ENCODE measurements at regions not wholly inside any gene's neighbourhood (a gene's known extent, or its start where the extent isn't known, plus 50 kb on each side); places are given as distances from the start of the nearest gene placed in this dataset.

- H3K9me3 ChIP-seq (replicated peaks; ENCODE audit: insufficient read depth, low read length): no peaks in the 10 kb centered on the region
- TF ChIP-seq EZH2phosphoT487 (IDR thresholded peaks at IDR 0.05; ENCODE audit: low read length): no peak
- TF ChIP-seq CTCF (IDR thresholded peaks at IDR 0.05; ENCODE audit: low read length): no peak
- no peak for TF ChIP-seq EZH2 (optimal IDR thresholded peaks at IDR 0.05; ENCODE audit: low read depth, low read length)
Measured at GRCh38 chr22:27656970-27657369, 144.6 kb downstream of the MN1 start.

GRCh38 chr22:27660306-27660705 is 141.2 kb downstream of the MN1 start:
- H3K79me2 ChIP-seq (ENCODE audit: low read length): no peaks in the 10 kb centered on the region
- TF ChIP-seq CTCF (IDR thresholded peaks at IDR 0.05; ENCODE audit: low read length): no peak
- no peak for TF ChIP-seq EZH2 (optimal IDR thresholded peaks at IDR 0.05; ENCODE audit: low read depth, low read length)
- no peak for TF ChIP-seq EZH2phosphoT487 (IDR thresholded peaks at IDR 0.05; ENCODE audit: low read length)
- no peak overlapping the region for H3K4me2 ChIP-seq (ENCODE audit: low read depth, low read length)
- H3F3A ChIP-seq (ENCODE audit: insufficient read depth, low read length): no peaks in the 10 kb centered on the region
- H3K27me3 ChIP-seq (replicated peaks; ENCODE audit: insufficient read depth, low read length): peaks cover 43% of the 10 kb centered on the region
- H3K9me3 ChIP-seq (replicated peaks; ENCODE audit: insufficient read depth, low read length): no peaks in the 10 kb centered on the region
- H3K27ac ChIP-seq (ENCODE audit: low read length): no peak overlapping the region
- no peak overlapping the region for H3K4me3 ChIP-seq (ENCODE audit: low read length)
- H3K36me3 ChIP-seq (replicated peaks; ENCODE audit: insufficient read depth, low read length): no peaks in the 10 kb centered on the region
- no peaks in the 10 kb centered on the region for H3K4me1 ChIP-seq (ENCODE audit: low read length)
- H3K9me2 ChIP-seq (replicated peaks; ENCODE audit: insufficient read depth, low read length): no peaks in the 10 kb centered on the region
- H4K20me1 ChIP-seq (ENCODE audit: insufficient read depth, low read length): no peaks in the 10 kb centered on the region
- no peak for DNase-seq
- no peak overlapping the region for H3K9ac ChIP-seq (ENCODE audit: low read length)
- no peak overlapping the region for H2AFZ ChIP-seq (ENCODE audit: low read length)

More at GRCh38 chr22:27656970-27657369, 144.6 kb downstream of the MN1 start:
- Histone ChIP-seq H3K4me2 (ENCODE audit: low read depth, low read length) (no peak overlapping the region), H3K4me1 (ENCODE audit: low read length) (no peaks in the 10 kb centered on the region), H3K9me2 (replicated peaks; ENCODE audit: insufficient read depth, low read length) (no peaks in the 10 kb centered on the region), H3K27me3 (replicated peaks; ENCODE audit: insufficient read depth, low read length) (peaks cover 28% of the 10 kb centered on the region), H3K9ac (ENCODE audit: low read length) (no peak overlapping the region), H3K27ac (ENCODE audit: low read length) (no peak overlapping the region), H4K20me1 (ENCODE audit: insufficient read depth, low read length) (no peaks in the 10 kb centered on the region), H3K79me2 (ENCODE audit: low read length) (no peaks in the 10 kb centered on the region), H2AFZ (ENCODE audit: low read length) (no peak overlapping the region), H3F3A (ENCODE audit: insufficient read depth, low read length) (no peaks in the 10 kb centered on the region), H3K36me3 (replicated peaks; ENCODE audit: insufficient read depth, low read length) (no peaks in the 10 kb centered on the region), H3K4me3 (ENCODE audit: low read length) (no peak overlapping the region)
- no peak for DNase-seq

DNA sequence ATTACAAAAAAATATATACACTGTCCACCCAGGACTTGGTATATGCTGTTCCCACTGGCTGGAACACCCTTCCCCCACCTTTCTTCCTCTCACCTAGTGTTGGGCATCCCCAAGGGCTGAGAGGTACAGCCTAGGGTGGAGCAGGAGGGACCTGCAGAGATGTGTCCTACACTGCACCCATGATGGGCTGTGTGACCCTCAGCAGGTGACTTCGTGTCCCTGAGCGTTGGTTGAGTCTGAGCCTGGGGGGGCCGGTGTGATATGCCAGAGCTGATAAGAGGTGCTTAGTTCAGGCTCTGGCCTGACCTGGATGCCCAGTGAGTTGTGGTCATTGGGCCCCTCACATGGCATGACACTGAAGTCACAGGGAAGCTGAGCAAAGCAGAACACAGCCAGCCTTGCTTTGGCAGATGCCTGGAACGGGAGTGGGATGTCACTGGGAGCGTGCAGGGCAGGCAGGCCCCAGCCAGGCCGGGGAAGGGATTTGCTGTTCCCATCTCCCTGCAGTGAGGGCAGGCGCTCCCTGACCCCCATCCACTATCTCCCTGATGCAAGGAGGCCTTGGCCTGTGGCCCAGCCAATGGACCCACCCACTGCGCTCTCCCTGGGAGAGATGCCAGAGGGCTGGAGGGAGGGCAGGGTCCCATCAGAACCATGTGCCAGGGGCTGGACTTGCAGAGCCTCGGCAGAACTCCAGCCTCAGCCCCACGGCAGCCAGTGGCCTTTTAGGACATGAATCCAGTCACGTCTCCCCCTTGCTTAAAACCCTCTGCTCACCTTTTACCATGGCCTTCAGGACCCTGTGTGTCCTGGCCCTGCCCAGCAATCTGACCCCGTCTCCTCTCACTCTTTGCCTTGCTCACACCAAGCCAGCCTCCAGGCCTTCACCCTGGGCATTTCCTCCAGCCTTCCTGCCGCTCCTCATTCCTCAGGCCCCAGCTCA is 138.9 kb downstream of the MN1 start:
- H2AFZ ChIP-seq (ENCODE audit: low read length): no peak overlapping the region
- no peaks in the 10 kb centered on the region for H3K79me2 ChIP-seq (ENCODE audit: low read length)
- no peaks in the 10 kb centered on the region for H3K9me3 ChIP-seq (replicated peaks; ENCODE audit: insufficient read depth, low read length)
- peaks cover 53% of the 10 kb centered on the region for H3K27me3 ChIP-seq (replicated peaks; ENCODE audit: insufficient read depth, low read length)
- no peak for TF ChIP-seq EZH2phosphoT487 (IDR thresholded peaks at IDR 0.05; ENCODE audit: low read length)
- TF ChIP-seq EZH2 (optimal IDR thresholded peaks at IDR 0.05; ENCODE audit: low read depth, low read length): no peak
- no peak for TF ChIP-seq CTCF (IDR thresholded peaks at IDR 0.05; ENCODE audit: low read length)
- no peaks in the 10 kb centered on the region for H3K9me2 ChIP-seq (replicated peaks; ENCODE audit: insufficient read depth, low read length)
- no peak overlapping the region for H3K4me3 ChIP-seq (ENCODE audit: low read length)
- H3F3A ChIP-seq (ENCODE audit: insufficient read depth, low read length): no peaks in the 10 kb centered on the region
- no peaks in the 10 kb centered on the region for H3K36me3 ChIP-seq (replicated peaks; ENCODE audit: insufficient read depth, low read length)
- H3K9ac ChIP-seq (ENCODE audit: low read length): no peak overlapping the region
- no peaks in the 10 kb centered on the region for H3K4me1 ChIP-seq (ENCODE audit: low read length)
- H3K4me2 ChIP-seq (ENCODE audit: low read depth, low read length): no peak overlapping the region
- H3K27ac ChIP-seq (ENCODE audit: low read length): no peak overlapping the region
- no peak for DNase-seq
- H4K20me1 ChIP-seq (ENCODE audit: insufficient read depth, low read length): no peaks in the 10 kb centered on the region

Measured in MM.1S (cell line).